ENCODE measurements at regions not wholly inside any gene's neighbourhood (a gene's known extent, or its start where the extent isn't known, plus 50 kb on each side); places are given as distances from the start of the nearest gene placed in this dataset.

DNA sequence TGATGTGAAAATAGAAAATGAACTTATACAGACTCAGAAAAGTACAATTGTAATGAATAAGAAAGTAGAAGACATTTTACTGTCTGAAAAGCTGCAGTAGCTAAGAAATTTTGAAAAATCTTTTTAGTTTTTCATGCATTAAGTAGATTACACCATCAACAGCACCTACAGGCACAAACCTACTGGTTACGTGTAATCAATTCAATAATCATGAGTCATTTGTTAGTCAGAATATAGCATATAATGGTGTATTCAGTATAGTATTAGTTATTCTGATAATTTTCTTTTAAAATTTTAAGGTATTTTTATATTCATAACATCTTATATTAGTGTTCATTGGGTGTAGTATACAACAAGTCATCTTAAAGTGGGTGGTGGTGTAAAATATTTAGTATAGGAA is 550.5 kb upstream of the GBE1 start:
- no peak for DNase-seq (ENCODE audit: low read depth in 2 of 2, low spot score in 1 of 2)

GRCh38 chr3:82308755-82309154 is 547.3 kb upstream of the GBE1 start:
- DNase-seq (ENCODE audit: low read depth in 2 of 2, low spot score in 1 of 2): no peak

DNA sequence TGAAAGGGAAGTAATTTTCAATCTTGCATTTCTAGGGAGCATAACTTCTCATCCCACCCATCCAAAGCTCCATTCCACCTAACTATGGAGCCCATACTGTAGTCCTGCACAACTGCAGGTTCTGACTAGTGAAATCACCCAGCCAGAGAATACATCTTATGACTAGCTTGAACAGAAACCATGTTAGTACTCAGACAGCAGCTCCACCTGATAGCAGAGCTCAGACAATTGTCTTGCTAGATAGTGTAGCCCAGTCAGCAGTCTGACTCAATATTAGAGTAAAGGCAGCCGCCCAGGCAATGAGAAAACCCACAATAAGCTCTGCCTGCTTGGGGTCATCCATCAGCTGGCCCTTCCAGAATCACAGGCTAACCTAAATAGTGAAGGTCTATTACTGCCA is 544.7 kb upstream of the GBE1 start:
- DNase-seq (ENCODE audit: low read depth in 2 of 2, low spot score in 1 of 2): no peak

- no peak for DNase-seq (ENCODE audit: low read depth in 2 of 2, low spot score in 1 of 2)
Observed at GRCh38 chr3:82294609-82295008, 533.2 kb upstream of the GBE1 start.

GRCh38 chr3:82293867-82294266 is 532.4 kb upstream of the GBE1 start:
- DNase-seq (ENCODE audit: low read depth in 2 of 2, low spot score in 1 of 2): no peak

DNA sequence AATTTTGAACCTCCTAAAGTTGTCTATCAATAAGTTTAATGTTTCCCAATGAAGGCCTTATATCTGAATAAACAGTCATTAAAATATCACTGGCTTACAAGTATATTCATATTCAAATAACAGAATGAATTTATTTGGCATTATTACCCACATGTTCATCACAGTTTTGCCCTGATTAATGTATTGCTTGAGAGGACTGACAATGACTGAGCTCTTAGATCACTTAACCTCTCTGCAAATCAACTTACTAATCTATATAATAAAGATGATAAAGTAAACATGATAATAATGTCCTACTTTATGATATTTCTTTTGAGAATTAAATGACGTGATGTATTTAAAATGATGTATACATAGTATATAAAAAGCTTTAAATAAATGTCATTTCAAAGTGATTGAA is 532.0 kb upstream of the GBE1 start:
- DNase-seq (ENCODE audit: low read depth in 2 of 2, low spot score in 1 of 2): no peak

GRCh38 chr3:82287562-82287961 is 526.1 kb upstream of the GBE1 start:
- DNase-seq (ENCODE audit: low read depth in 2 of 2, low spot score in 1 of 2): no peak

DNA sequence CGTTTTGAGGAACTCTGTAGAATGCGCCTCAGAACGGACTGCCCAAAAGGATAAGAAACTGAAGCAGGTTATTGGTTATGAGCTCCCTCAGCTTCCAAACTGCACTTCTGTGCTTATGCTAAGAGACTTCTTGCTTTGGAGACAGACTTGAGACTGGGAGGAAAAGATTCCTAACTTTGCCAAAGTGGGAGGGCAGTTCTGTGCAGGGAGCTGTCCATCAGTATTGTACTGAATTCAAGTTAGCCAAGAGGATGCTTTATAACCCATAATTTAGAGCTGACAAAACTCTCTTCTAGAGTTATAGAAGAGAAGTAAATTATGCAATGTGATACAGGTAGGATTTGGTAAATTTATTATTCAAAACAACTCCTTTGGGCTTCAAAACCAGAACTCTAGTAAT is 519.8 kb upstream of the GBE1 start:
- no peak for DNase-seq (ENCODE audit: low read depth in 2 of 2, low spot score in 1 of 2)

GRCh38 chr3:82276992-82277391 is 515.5 kb upstream of the GBE1 start:
- no peak for DNase-seq (ENCODE audit: low read depth in 2 of 2, low spot score in 1 of 2)

DNA sequence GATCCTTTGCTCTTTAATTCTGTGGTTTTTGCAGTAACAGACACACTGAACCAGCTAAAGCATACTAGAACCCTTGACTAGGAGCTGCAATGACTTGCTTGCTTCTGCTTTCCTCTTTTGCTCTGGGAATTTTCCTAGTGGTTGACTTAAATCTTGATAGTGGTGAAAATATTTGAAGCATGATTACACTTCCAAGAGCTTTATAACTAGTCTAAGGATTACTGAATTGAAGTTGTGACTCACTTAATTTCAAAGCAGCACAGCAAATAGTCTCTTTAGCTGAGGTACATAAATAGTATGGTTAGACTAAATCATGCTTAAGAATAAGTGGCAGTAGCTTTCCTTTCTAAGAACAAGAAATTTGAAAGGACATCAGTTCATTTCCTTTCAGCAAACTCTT is 513.5 kb upstream of the GBE1 start:
- no peak for DNase-seq (ENCODE audit: low read depth in 2 of 2, low spot score in 1 of 2)

DNA sequence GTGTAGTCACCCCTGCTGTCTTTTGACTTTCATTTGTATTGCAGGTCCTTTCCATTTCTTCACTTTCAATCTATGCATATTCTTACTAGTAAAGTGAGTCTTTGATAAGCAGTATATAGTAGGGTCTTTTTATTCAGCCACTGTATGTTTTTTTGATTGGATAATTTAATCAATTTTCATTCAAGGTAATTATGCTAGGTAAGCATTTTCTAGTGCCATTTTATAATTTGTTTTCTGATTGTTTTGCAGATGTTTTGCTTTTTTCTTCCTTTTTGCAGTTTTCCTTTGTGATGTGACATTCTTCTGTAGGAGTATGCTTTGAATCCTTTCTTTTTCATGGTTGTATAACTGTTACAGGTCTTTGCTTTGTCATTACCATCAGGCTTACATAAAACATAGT is 504.3 kb upstream of the GBE1 start:
- no peak for DNase-seq (ENCODE audit: low read depth in 2 of 2, low spot score in 1 of 2)

DNA sequence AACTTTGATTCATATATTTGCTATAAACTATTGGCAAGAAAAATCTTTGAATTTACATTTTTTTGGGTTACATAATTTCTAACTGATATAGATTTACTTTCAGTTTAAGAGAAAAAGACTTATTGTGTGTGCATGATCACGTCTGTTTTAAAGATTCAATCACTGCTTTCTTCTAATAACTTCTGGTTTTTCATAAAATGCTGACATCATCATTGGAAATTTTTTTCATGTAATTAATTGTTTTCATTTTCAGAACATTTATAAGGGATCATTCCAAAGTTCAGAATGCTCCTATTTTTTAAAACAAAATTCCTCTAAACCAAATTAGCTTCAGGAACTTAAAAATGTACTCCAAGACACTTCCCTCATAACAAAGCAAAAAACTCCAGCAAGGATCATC is 500.7 kb upstream of the GBE1 start:
- no peak for DNase-seq (ENCODE audit: low read depth in 2 of 2, low spot score in 1 of 2)

DNA sequence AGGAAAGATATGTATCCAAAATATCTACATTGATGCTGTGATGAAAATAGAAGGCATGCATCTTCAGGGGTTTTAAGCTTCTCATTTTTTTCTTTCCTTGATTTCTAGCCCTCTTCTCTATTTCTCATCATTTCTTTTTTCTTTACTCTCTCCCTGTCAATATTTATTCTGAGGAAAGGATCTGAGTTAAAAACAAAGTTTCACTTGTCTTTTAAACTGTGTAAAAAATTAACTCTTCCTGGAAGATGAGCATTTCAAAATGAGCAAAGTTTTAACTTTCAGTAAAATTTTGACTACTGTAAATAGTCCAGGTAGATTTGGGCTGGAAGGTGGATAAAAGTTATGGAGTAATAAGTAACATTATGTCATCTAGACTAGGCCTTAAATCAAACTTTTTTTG is 500.2 kb upstream of the GBE1 start:
- no peak for DNase-seq (ENCODE audit: low read depth in 2 of 2, low spot score in 1 of 2)

DNA sequence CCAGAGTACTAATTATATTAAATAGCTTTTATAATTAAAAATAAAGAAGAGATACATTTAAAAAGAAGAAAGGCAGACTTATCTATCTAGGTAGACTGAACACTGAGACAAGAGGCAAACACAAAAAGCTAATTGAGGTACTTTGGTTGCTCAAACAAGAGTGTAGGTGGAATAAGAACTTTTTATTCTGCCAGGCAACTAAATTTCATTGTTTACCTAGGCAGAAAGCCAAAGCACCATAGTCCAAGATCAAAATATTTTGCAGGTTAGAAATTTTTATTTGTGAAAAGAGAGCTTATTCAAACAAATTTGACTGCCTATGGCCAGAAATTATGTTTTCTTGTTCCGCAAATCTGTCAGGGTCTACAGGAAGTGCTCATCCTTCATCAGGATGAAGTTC is 499.6 kb upstream of the GBE1 start:
- DNase-seq (ENCODE audit: low read depth in 2 of 2, low spot score in 1 of 2): no peak

DNA sequence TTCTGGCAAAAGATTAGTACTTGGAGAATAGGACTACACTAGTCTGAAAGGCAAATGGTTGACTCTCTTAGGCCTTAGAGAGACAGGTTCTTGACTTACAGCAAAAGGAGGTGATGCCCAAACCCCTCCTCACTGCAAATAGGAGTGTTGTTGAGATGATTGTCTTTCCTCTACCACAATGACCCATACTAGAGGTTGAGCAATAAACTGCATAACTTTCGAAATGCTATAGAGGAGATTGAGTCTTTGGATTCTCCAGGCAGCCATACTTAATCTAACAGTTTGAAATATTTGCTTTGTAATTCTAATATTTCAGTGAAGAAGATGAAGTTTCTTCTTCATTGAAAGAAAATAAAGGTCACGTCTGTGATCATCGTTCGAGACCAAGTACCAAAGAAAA is 498.5 kb upstream of the GBE1 start:
- no peak for DNase-seq (ENCODE audit: low read depth in 2 of 2, low spot score in 1 of 2)

DNA sequence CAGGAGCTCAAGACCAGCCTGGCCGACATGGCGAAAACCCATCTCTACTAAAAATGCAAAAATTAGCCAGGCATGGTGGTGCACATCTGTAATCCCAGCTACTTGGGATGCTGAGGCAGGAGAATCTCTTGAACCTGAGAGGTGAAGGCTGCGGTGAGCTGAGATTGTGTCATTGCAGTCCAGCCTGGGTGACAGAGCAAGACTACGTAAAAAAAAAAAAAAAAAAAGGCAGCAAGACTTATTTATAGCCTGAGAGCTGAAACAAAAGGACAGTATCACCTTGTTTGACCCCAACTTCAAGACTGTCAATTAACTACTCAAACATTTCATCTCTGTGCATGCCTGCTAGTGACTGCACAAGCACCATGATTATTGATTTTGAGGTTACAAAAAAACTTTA is 478.9 kb upstream of the GBE1 start:
- DNase-seq (ENCODE audit: low read depth in 2 of 2, low spot score in 1 of 2): no peak

DNA sequence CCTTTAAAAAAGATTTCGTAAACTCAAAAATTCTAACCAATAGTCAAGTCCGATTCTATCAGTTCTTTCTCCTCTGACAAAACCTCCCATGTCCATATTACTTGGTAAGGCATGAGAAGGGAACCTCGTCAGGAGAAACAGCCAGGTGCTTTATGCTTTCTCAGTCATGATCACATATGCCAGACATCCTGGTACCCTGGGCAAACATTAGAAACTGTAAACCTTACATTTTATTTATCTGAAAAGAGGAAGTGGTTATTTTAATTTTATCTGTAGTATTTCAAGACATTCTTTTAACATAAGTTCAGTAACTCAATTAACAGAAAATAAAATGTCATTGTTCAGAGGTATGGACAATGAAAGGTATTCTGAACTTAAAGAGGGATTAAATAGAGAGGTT is 474.8 kb upstream of the GBE1 start:
- DNase-seq (ENCODE audit: low read depth in 2 of 2, low spot score in 1 of 2): no peak

DNA sequence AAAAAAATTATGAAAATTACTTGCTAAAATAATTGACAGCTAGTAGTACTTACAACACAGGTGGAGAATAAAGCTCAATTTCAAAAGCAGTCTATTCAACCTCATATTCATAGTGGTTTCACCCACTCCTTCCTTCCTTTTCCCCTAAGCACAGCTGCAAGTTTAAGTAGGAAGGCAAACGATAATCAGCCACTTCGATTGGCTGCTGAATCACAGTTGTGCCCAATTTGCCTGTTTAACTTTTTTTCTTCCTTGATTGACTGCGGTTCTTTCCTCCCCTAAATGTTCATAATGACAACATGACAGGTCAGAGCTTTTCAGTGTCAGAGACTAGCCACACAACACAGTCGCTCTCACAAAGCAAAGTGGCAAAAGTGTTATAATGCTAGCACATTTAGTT is 468.0 kb upstream of the GBE1 start:
- no peak for DNase-seq (ENCODE audit: low read depth in 2 of 2, low spot score in 1 of 2)

- DNase-seq (ENCODE audit: low read depth in 2 of 2, low spot score in 1 of 2): no peak
Observed at GRCh38 chr3:82224661-82225060, 463.2 kb upstream of the GBE1 start.

GRCh38 chr3:82222401-82222800 is 461.0 kb upstream of the GBE1 start:
- no peak for DNase-seq (ENCODE audit: low read depth in 2 of 2, low spot score in 1 of 2)

DNA sequence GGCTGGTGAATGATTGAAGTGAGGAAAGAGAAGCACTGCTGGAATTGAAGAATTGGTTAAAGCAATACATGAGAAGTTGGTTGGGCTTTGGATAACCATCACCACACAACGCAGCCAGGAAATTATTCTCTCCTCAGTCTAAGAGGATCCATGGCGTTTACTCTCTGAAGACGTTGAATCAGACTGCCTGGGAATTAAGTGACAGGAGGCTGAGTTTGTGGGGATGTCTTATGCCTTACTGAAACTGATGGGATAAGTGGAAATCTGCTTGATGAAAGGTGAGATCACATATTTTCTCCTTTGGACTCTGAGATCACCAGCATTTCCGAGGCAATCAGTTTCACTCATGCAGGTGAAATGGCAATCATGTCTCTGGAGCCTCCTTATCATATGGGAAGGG is 456.1 kb upstream of the GBE1 start:
- DNase-seq (ENCODE audit: low read depth in 2 of 2, low spot score in 1 of 2): no peak

DNA sequence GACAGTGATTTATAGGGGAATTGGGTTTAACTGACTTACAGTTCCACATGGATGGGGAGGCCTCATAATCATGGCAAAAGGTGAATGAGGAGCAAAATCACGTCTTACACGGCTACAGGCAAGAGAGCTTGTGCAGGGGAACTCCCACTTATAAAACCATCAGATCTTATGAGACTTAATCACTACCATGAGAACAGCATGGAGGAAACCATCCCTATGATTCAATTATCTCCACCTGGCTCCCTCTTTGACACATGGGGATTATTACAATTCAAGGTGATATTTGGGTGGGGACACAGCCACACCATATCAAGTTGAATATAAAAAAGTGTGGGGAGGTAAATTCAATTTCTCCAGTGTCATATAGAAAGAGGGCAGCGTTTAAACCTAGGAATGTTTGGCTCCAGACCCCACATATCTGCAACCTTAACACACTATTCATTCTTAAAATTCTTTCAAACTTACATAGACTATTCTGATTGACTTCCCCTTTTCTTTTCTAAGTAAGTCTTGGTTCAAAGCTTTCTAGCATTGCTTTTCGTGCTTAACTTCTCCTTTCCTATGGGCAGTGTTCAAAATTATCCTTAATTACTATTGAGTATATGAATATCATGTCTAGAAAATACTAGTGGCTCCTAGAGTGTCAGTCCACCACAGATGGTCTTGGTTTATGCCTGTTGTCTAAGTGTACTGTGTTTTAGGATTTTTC is 446.7 kb upstream of the GBE1 start:
- DNase-seq (ENCODE audit: low read depth in 2 of 2, low spot score in 1 of 2): no peak

- DNase-seq (ENCODE audit: low read depth in 2 of 2, low spot score in 1 of 2): no peak
Observed at GRCh38 chr3:82202269-82202668, 440.8 kb upstream of the GBE1 start.

DNA sequence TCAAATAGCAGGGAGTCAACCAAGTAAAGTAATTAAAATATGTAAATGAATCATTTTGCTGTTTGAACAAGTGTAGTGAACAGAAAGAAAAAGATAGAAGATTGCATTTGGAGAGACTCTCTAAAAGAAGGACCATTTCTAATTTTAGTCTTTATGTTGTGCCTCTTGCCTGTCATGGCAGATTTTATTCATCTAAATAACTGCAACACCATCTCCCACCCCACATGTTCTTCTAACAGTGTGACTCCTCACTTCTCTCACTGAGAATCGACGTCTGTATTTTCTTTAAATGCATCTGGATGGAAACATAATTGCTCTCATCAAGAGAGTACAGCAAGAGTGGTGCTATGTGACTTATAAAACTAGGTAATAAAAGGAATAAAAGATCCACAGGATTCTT is 439.9 kb upstream of the GBE1 start:
- DNase-seq (ENCODE audit: low read depth in 2 of 2, low spot score in 1 of 2): no peak
